ENCODE measurements at regions not wholly inside any gene's neighbourhood (a gene's known extent, or its start where the extent isn't known, plus 50 kb on each side); places are given as distances from the start of the nearest gene placed in this dataset.
A peak's percentile ranks its signal among the peaks of the same experiment; 100 is the strongest.
"Not testable (repeated sequence)": the region's sequence is repeated elsewhere in the genome, so short reads cannot be mapped to it uniquely, and the experiment has no call there.

- no peak for DNase-seq (ENCODE audit: low read depth in 3 of 3)
Observed at GRCh38 chr13:107669391-107669993, 545.8 kb downstream of the LIG4 start.

- DNase-seq (ENCODE audit: low read depth in 3 of 3): no peak
Observed at GRCh38 chr13:107665926-107666458, 549.3 kb downstream of the LIG4 start.

- DNase-seq (ENCODE audit: low read depth in 3 of 3): peak in 1 of 3 experiments; percentile 14
Observed at GRCh38 chr13:107650081-107650701, 565.1 kb downstream of the LIG4 start.

- DNase-seq (ENCODE audit: low read depth in 3 of 3): no peak
Observed at GRCh38 chr13:107649079-107649478, 566.3 kb downstream of the LIG4 start.

- no peak for DNase-seq (ENCODE audit: low read depth in 3 of 3)
Observed at GRCh38 chr13:107644136-107644535, 571.2 kb downstream of the LIG4 start.

- no peak for DNase-seq (ENCODE audit: low read depth in 3 of 3)
Observed at GRCh38 chr13:107643615-107644014, 571.7 kb downstream of the LIG4 start.

GRCh38 chr13:107642831-107643230 lies 572.5 kb downstream of the LIG4 start:
- no peak for DNase-seq (ENCODE audit: low read depth in 3 of 3)

GRCh38 chr13:107641574-107641973 lies 573.8 kb downstream of the LIG4 start:
- DNase-seq (ENCODE audit: low read depth in 3 of 3): no peak

- no peak for DNase-seq (ENCODE audit: low read depth in 3 of 3)
Observed at GRCh38 chr13:107625648-107626047, 589.7 kb downstream of the LIG4 start.

GRCh38 chr13:107617527-107617926 lies 597.8 kb downstream of the LIG4 start:
- no peak for DNase-seq (ENCODE audit: low read depth in 3 of 3)

- DNase-seq (ENCODE audit: low read depth in 3 of 3): no peak
Observed at GRCh38 chr13:107612376-107612775, 603.0 kb downstream of the LIG4 start.

GRCh38 chr13:107608736-107609135 lies 606.6 kb downstream of the LIG4 start:
- DNase-seq (ENCODE audit: low read depth in 3 of 3): no peak

GRCh38 chr13:107600971-107601370 lies 614.4 kb downstream of the LIG4 start:
- no peak for DNase-seq (ENCODE audit: low read depth in 3 of 3)

GRCh38 chr13:107596306-107596705 lies 619.0 kb downstream of the LIG4 start:
- not testable (repeated sequence) for DNase-seq (ENCODE audit: low read depth in 3 of 3)

- no peak for DNase-seq (ENCODE audit: low read depth in 3 of 3)
Observed at GRCh38 chr13:107590556-107590955, 624.8 kb downstream of the LIG4 start.

- DNase-seq (ENCODE audit: low read depth in 3 of 3): no peak
Observed at GRCh38 chr13:107587681-107588080, 627.7 kb downstream of the LIG4 start.

- DNase-seq (ENCODE audit: low read depth in 3 of 3): no peak
Observed at GRCh38 chr13:107586216-107586615, 629.1 kb downstream of the LIG4 start.

- DNase-seq (ENCODE audit: low read depth in 3 of 3): no peak
Observed at GRCh38 chr13:107585469-107586180, 629.7 kb downstream of the LIG4 start.

- no peak for DNase-seq (ENCODE audit: low read depth in 3 of 3)
Observed at GRCh38 chr13:107582171-107582570, 633.2 kb downstream of the LIG4 start.

GRCh38 chr13:107580741-107581412 lies 634.5 kb downstream of the LIG4 start:
- no peak for DNase-seq (ENCODE audit: low read depth in 3 of 3)

- no peak for DNase-seq (ENCODE audit: low read depth in 3 of 3)
Observed at GRCh38 chr13:107576430-107576829, 638.9 kb downstream of the LIG4 start.

- no peak for DNase-seq (ENCODE audit: low read depth in 3 of 3)
Observed at GRCh38 chr13:107574517-107575210, 640.7 kb downstream of the LIG4 start.
